AG04450 (cell line): ENCODE measurements at regions not wholly inside any gene's neighbourhood (a gene's known extent, or its start where the extent isn't known, plus 50 kb on each side); places are given as distances from the start of the nearest gene placed in this dataset.
"Not testable (repeated sequence)": the region's sequence is repeated elsewhere in the genome, so short reads cannot be mapped to it uniquely, and the experiment has no call there.

ENCODE experiments used
- CTCF ChIA-PET: fragments of 300-600, 350-600 bp; formaldehyde crosslinking; extraction: SDS; loops from one replicate; lab custom pipeline; 2022; ENCODE audit warnings: antibody characterized with exemption, inconsistent platforms; lab: Charles Lee
- POLR2A ChIA-PET: fragments of 350-600 bp; formaldehyde crosslinking; extraction: SDS; loops from one replicate; lab custom pipeline; 2021; ENCODE audit warnings: antibody characterized with exemption, inconsistent platforms; lab: Yijun Ruan, JAX
- DNase-seq: peaks from one replicate; pipeline ENCODE4 v3.0.0-alpha.2; 2011; ENCODE audit warnings: low read depth, low spot score
- H3K27ac ChIP-seq: one replicate; pipeline ENCODE4 v1.5.1; 2012; ENCODE audit warnings: low read depth, low read length, control low read depth
- H3K27me3 ChIP-seq: one replicate; pipeline ENCODE4 v1.6.0; 2012; ENCODE audit warnings: low read length; ENCODE audit not compliant: control insufficient read depth, insufficient read depth
- H3K4me3 ChIP-seq: 2 replicates; pipeline ENCODE4 v1.5.1; 2011; ENCODE audit warnings: mild to moderate bottlenecking, low read depth, low read length, control low read depth
- H3K9me3 ChIP-seq: 2 replicates; pipeline ENCODE4 v1.5.1; 2012; ENCODE audit warnings: low read length; ENCODE audit not compliant: control insufficient read depth, insufficient read depth
- CTCF ChIP-seq: IDR thresholded peaks from 2 replicates; pipeline ENCODE4 v1.5.1; 2011; ENCODE audit warnings: low read depth, low read length, control low read depth, inconsistent platforms

DNA sequence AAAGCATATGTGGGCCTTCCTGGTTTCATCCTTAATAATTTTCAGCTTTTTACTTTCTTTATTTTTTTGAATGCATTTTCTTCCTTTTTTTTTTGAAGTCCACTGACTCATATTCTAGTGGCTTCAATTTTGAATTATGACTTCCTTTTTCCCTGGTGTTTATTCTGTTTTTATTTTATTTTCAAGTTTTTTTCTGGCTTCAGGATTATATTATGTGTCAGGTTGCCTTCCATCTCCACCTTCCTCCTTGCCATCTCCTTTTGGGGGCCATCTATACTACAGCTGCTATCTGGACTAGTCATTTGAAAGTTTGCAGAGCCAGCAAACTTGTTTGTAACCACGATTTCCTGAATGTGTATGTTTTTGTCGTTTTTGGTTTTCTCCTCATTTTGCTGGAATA lies 117.6 kb downstream of the LEPR start:
- Histone ChIP-seq H3K9me3 (no peaks in the 10 kb centered on the region), H3K4me3 (no peak overlapping the region), H3K27ac (no peak overlapping the region), H3K27me3 (no peaks in the 10 kb centered on the region)
- TF ChIP-seq CTCF: no peak
- ChIA-PET CTCF (interaction anchor here (0.7 kb wide), 1 partner anchor 89 kb away, joined by 3 read pairs; no protein-coding TSS in a partner anchor), POLR2A (no interaction called here)
- DNase-seq: no peak

GRCh38 chr1:65538664-65539063 lies 118.2 kb downstream of the LEPR start:
- no peak for TF ChIP-seq CTCF
- ChIA-PET POLR2A (no interaction called here), CTCF (interaction anchor here (0.7 to 0.9 kb wide), 3 partner anchors 80 to 323 kb away, joined by 3 read pairs; no protein-coding TSS in a partner anchor)
- DNase-seq: no peak
- H3K9me3 ChIP-seq: no peaks in the 10 kb centered on the region
- H3K27me3 ChIP-seq: no peaks in the 10 kb centered on the region
- H3K27ac ChIP-seq: no peak overlapping the region
- H3K4me3 ChIP-seq: no peak overlapping the region

GRCh38 chr1:65539266-65540131 lies 119.0 kb downstream of the LEPR start:
- DNase-seq: no peak
- Histone ChIP-seq H3K27me3 (no peaks in the 10 kb centered on the region), H3K9me3 (no peaks in the 10 kb centered on the region), H3K27ac (no peak overlapping the region), H3K4me3 (no peak overlapping the region)
- TF ChIP-seq CTCF: no peak
- POLR2A ChIA-PET: no interaction called here
- CTCF ChIA-PET: interaction anchor here (0.7 to 0.9 kb wide), 3 partner anchors 81 to 324 kb away, joined by 3 read pairs; no protein-coding TSS in a partner anchor

DNA sequence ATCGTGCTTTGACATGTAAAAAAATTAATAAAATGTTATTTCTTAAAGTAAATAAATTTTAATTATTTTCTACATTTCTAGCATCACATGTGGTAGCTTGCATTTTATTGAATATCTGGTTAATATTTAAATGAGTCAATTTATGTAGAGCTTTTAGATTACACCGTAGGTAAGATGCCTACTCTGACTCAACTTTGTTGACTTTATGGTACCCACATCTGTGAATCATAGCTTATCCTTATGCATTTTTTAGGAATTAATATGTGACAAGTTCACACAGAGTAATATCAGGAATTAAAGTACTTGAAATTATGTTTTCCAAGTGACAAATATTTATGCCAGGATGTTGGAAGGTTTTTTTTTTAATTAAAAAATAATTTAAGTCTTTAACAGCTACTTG lies 120.7 kb downstream of the LEPR start:
- CTCF ChIA-PET: no interaction called here
- H3K9me3 ChIP-seq: no peaks in the 10 kb centered on the region
- no peaks in the 10 kb centered on the region for H3K27me3 ChIP-seq
- H3K4me3 ChIP-seq: no peak overlapping the region
- H3K27ac ChIP-seq: no peak overlapping the region
- POLR2A ChIA-PET: no interaction called here
- TF ChIP-seq CTCF: no peak
- DNase-seq: no peak

DNA sequence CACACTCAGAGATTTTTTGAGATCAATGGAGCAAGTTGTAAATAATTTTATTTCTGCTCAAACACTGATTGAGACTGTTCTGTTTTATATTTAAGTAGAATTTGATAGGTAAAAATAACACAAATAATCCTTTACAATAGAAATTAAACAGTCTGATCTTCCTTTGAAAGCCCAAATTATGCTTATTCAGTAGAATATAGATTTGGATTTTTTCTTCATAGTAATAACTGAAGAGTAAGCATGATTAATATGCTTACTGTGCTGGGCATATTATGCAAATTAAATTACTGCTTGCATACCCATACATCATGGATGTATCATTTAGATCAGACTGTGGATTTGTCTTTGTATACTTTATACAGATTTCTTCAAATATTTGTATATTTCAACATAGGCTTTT lies 121.4 kb downstream of the LEPR start:
- no peaks in the 10 kb centered on the region for H3K27me3 ChIP-seq
- ChIA-PET CTCF (no interaction called here), POLR2A (no interaction called here)
- TF ChIP-seq CTCF: no peak
- H3K4me3 ChIP-seq: no peak overlapping the region
- H3K27ac ChIP-seq: no peak overlapping the region
- no peak for DNase-seq
- no peaks in the 10 kb centered on the region for H3K9me3 ChIP-seq

DNA sequence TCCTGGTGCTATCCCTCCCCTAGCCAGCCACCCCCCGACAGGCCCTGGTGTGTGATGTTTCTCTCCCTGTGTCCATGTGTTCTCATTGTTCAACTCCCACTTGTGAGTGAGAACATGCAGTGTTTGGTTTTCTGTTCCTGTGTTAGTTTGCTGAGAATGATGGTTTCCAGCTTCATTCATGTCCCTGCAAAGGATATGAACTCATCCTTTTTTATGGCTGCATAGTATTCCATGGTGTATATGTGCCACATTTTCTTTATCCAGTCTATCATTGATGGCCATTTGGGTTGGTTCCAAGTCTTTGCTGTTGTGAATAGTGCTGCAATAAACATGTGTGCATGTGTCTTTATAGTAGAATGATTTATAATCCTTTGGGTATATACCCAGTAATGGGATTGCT lies 122.1 kb downstream of the LEPR start:
- DNase-seq, H3K27me3 ChIP-seq, H3K27ac ChIP-seq, H3K9me3 ChIP-seq, POLR2A ChIA-PET, H3K4me3 ChIP-seq, CTCF ChIA-PET: not testable (repeated sequence)

DNA sequence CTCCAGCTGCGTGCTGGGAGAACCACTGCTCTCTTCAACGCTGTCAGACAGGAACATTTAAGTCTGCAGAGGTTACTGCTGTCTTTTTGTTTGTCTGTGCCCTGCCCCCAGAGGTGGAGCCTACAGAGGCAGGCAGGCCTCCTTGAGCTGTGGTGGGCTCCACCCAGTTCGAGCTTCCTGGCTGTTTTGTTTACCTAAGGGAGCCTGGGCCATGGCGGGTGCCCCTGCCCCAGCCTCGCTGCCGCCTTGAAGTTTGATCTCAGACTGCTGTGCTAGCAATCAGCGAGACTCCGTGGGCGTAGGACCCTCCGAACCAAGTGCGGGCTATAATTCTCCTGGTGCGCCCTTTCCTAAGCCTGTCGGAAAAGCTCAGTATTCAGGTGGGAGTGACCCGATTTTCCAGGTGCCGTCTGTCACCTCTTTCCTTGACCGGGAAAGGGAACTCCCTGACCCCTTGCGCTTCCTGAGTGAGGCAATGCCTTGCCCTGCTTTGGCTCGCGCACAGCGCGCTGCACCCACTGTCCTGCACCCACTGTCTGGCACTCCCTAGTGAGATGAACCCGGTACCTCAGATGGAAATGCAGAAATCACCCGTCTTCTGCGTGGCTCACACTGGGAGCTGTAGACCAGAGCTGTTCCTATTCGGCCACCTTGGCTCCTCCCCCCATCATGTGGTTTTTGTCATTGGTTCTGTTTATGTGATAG lies 130.0 kb downstream of the LEPR start:
- POLR2A ChIA-PET, DNase-seq, H3K27ac ChIP-seq, H3K27me3 ChIP-seq, CTCF ChIA-PET, H3K9me3 ChIP-seq, H3K4me3 ChIP-seq: not testable (repeated sequence)
